HG02763 (cell line): ENCODE measurements at regions not wholly inside any gene's neighbourhood (a gene's known extent, or its start where the extent isn't known, plus 50 kb on each side); places are given as distances from the start of the nearest gene placed in this dataset.
A peak's percentile ranks its signal among the peaks of the same experiment; 100 is the strongest.
"Not testable (repeated sequence)": the region's sequence is repeated elsewhere in the genome, so short reads cannot be mapped to it uniquely, and the experiment has no call there.

ENCODE experiments used
- ATAC-seq: cut with Tn5 transposase; IDR thresholded peaks from one replicate; pipeline ENCODE4 v1.9.1; 2021; ENCODE audit warnings: mild to moderate bottlenecking, moderate library complexity; ENCODE audit not compliant: unreplicated experiment

- not testable (repeated sequence) for ATAC-seq
Measured at GRCh38 chrX:4613651-4614050, 900.2 kb upstream of the PRKX start.

GRCh38 chrX:4588893-4589292, 875.4 kb upstream of the PRKX start:
- ATAC-seq, result no peak

- no peak for ATAC-seq
Measured at GRCh38 chrX:4588466-4588865, 875.0 kb upstream of the PRKX start.

GRCh38 chrX:4588056-4588455, 874.6 kb upstream of the PRKX start:
- ATAC-seq, result no peak

- ATAC-seq, result no peak
Measured at GRCh38 chrX:4579999-4580398, 866.5 kb upstream of the PRKX start.

- no peak for ATAC-seq
Measured at GRCh38 chrX:4579480-4579879, 866.0 kb upstream of the PRKX start.

GRCh38 chrX:4572691-4573090, 859.2 kb upstream of the PRKX start:
- ATAC-seq, result no peak

- ATAC-seq, result no peak
Measured at GRCh38 chrX:4570151-4570550, 856.7 kb upstream of the PRKX start.

- no peak for ATAC-seq
Measured at GRCh38 chrX:4560192-4560591, 846.7 kb upstream of the PRKX start.

- ATAC-seq, result no peak
Measured at GRCh38 chrX:4550018-4550417, 836.6 kb upstream of the PRKX start.

GRCh38 chrX:4547213-4547836, 833.9 kb upstream of the PRKX start:
- ATAC-seq, result peak; percentile 70

- not testable (repeated sequence) for ATAC-seq
Measured at GRCh38 chrX:4546178-4546577, 832.7 kb upstream of the PRKX start.

- ATAC-seq, result no peak
Measured at GRCh38 chrX:4528247-4528646, 814.8 kb upstream of the PRKX start.

GRCh38 chrX:4485912-4486311, 772.5 kb upstream of the PRKX start:
- no peak for ATAC-seq

- ATAC-seq, result no peak
Measured at GRCh38 chrX:4484266-4484665, 770.8 kb upstream of the PRKX start.

GRCh38 chrX:4451591-4451990, 738.1 kb upstream of the PRKX start:
- no peak for ATAC-seq

GRCh38 chrX:4450177-4450576, 736.7 kb upstream of the PRKX start:
- ATAC-seq, result no peak

GRCh38 chrX:4435905-4436304, 722.5 kb upstream of the PRKX start:
- no peak for ATAC-seq

GRCh38 chrX:4397471-4397870, 684.0 kb upstream of the PRKX start:
- ATAC-seq, result no peak

- no peak for ATAC-seq
Measured at GRCh38 chrX:4382273-4382672, 668.8 kb upstream of the PRKX start.

- ATAC-seq, result no peak
Measured at GRCh38 chrX:4380710-4381109, 667.3 kb upstream of the PRKX start.

- ATAC-seq, result no peak
Measured at GRCh38 chrX:4379071-4379470, 665.6 kb upstream of the PRKX start.

GRCh38 chrX:4373791-4374190, 660.3 kb upstream of the PRKX start:
- no peak for ATAC-seq
